ENCODE measurements at regions not wholly inside any gene's neighbourhood (a gene's known extent, or its start where the extent isn't known, plus 50 kb on each side); places are given as distances from the start of the nearest gene placed in this dataset.

- TF ChIP-seq GATA2 (CRISPR knock-in tag; IDR thresholded peaks at IDR 0.05): no peak
- TF ChIP-seq, protein P1, sequence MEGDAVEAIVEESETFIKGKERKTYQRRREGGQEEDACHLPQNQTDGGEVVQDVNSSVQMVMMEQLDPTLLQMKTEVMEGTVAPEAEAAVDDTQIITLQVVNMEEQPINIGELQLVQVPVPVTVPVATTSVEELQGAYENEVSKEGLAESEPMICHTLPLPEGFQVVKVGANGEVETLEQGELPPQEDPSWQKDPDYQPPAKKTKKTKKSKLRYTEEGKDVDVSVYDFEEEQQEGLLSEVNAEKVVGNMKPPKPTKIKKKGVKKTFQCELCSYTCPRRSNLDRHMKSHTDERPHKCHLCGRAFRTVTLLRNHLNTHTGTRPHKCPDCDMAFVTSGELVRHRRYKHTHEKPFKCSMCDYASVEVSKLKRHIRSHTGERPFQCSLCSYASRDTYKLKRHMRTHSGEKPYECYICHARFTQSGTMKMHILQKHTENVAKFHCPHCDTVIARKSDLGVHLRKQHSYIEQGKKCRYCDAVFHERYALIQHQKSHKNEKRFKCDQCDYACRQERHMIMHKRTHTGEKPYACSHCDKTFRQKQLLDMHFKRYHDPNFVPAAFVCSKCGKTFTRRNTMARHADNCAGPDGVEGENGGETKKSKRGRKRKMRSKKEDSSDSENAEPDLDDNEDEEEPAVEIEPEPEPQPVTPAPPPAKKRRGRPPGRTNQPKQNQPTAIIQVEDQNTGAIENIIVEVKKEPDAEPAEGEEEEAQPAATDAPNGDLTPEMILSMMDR (IDR thresholded peaks at IDR 0.05): no peak
Measured at GRCh38 chr7:104275900-104276299, 52.5 kb upstream of the LHFPL3 start.

Measured in SK-N-SH (cell line).